Suprapubic skin (tissue), 4 donors: ENCODE measurements at regions not wholly inside any gene's neighbourhood (a gene's known extent, or its start where the extent isn't known, plus 50 kb on each side); places are given as distances from the start of the nearest gene placed in this dataset.

ENCODE experiments used
- DNase-seq, 2 donors: peaks; one replicate each; pipeline ENCODE4 v3.0.0-alpha.2; 2019; ENCODE audit warnings: low spot score in 2 of 2
- H3K27ac ChIP-seq: fragments of 200-600 bp; sonication (generic); one replicate; pipeline ENCODE4 v1.5.1; 2019
- H3K27me3 ChIP-seq: fragments of 200-600 bp; sonication (generic); one replicate; pipeline ENCODE4 v1.5.1; 2019
- H3K36me3 ChIP-seq: fragments of 200-600 bp; sonication (generic); one replicate; pipeline ENCODE4 v1.5.1; 2019
- H3K4me1 ChIP-seq: fragments of 200-600 bp; sonication (generic); one replicate; pipeline ENCODE4 v1.5.1; 2019
- H3K4me3 ChIP-seq: fragments of 200-600 bp; sonication (generic); one replicate; pipeline ENCODE4 v1.5.1; 2019; ENCODE audit warnings: mild to moderate bottlenecking
- H3K9me3 ChIP-seq: fragments of 200-600 bp; sonication (generic); one replicate; pipeline ENCODE4 v1.5.1; 2019
- CTCF ChIP-seq, 2 donors: fragments of 200-600 bp in 1 of 2; fragments of 450-650 bp in 1 of 2; sonication (generic) in 1 of 2; IDR thresholded peaks; one replicate each; pipeline ENCODE4 v1.5.1; 2016 to 2019; ENCODE audit warnings: antibody characterized with exemption in 2 of 2, mild to moderate bottlenecking in 1 of 2, moderate library complexity in 1 of 2
- EP300 ChIP-seq: sonication (generic); formaldehyde crosslinking; IDR thresholded peaks from one replicate; pipeline ENCODE4 v1.6.1; 2017; ENCODE audit warnings: antibody characterized with exemption
- POLR2A ChIP-seq, 2 donors: fragments of 450-650 bp; IDR thresholded peaks; one replicate each; pipeline ENCODE4 v1.6.1; 2017; ENCODE audit warnings: antibody characterized with exemption in 2 of 2, mild to moderate bottlenecking in 2 of 2, moderate library complexity in 2 of 2
- POLR2AphosphoS5 ChIP-seq, 3 donors: sonication (generic); formaldehyde crosslinking; IDR thresholded peaks; one replicate each; pipeline ENCODE4 v1.6.1; 2017; ENCODE audit warnings: antibody characterized with exemption in 3 of 3
- WGBS: methylation state at CpG from one replicate; pipeline ENCODE4 v1.1.5; 2018; 5-methylcytosine and 5-hydroxymethylcytosine counted together

GRCh38 chr7:109073543-109073942 is 503.9 kb downstream of the DNAJB9 start:
- no peaks in the 10 kb centered on the region for H3K36me3 ChIP-seq
- H3K27me3 ChIP-seq, result no peaks in the 10 kb centered on the region
- H3K9me3 ChIP-seq, result no peaks in the 10 kb centered on the region
- no peaks in the 10 kb centered on the region for H3K4me1 ChIP-seq
- no peak overlapping the region for H3K4me3 ChIP-seq
- H3K27ac ChIP-seq, result no peak overlapping the region
- no peak for DNase-seq
- WGBS, result 91% methylated on average over 3 of the region's 3 CpGs
- no peak for TF ChIP-seq POLR2AphosphoS5 (IDR thresholded peaks at IDR 0.05)
- no peak for TF ChIP-seq POLR2A (IDR thresholded peaks at IDR 0.05)
- no peak for TF ChIP-seq EP300
- TF ChIP-seq CTCF (IDR thresholded peaks at IDR 0.05), result no peak

DNA sequence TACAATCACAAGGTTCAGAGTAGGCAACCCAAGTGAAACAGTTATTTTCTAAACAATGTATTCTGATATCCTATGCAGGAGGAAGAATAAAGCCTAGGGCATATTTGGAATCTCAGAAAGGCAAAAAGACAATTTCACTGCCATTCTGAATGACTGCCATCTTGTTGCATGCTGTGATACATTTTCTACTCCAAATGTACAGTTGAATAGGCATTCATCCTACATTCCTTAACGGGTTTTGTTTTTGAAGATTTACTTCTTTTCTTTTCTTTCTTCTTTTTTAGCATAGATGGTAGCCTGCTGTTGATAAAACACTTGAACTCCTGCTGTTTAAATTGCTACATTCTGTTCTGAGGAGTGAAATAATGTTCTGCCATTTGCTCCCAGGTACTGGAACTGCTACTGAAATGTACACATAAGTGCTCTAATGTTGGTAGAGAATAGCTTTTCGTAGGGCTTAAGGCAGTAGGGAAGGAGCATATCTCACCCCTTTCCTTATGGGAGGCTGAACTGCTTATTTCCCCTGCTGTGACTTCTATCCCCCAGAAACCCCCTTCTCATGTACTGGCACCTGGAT is 506.8 kb downstream of the DNAJB9 start:
- no peak for TF ChIP-seq EP300
- no peak for TF ChIP-seq POLR2AphosphoS5 (IDR thresholded peaks at IDR 0.05)
- TF ChIP-seq CTCF (IDR thresholded peaks at IDR 0.05), result no peak
- no peak for TF ChIP-seq POLR2A (IDR thresholded peaks at IDR 0.05)
- no peaks in the 10 kb centered on the region for H3K36me3 ChIP-seq
- no peak overlapping the region for H3K27ac ChIP-seq
- H3K4me1 ChIP-seq, result no peaks in the 10 kb centered on the region
- no peak overlapping the region for H3K4me3 ChIP-seq
- 60% methylated on average over 2 of the region's 2 CpGs for WGBS
- DNase-seq, result no peak
- H3K9me3 ChIP-seq, result no peaks in the 10 kb centered on the region
- H3K27me3 ChIP-seq, result no peaks in the 10 kb centered on the region

DNA sequence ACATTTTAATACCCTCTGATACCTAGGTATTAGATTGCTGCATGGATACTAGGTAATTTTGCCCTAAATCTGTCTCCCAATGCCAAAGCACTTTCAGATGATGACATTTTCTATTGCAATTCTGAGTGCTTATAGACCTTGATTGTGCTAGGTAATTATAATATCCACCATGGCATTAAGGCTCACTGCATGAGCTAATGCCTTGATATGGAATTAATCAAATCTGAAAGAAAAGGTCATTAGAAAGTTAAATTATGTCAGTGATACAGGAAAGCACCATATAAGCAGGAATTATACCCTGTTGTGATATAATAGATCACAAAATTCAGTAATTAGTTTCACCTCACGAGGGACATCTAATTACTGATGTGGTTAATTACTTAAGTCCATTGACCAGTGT is 521.4 kb downstream of the DNAJB9 start:
- TF ChIP-seq POLR2A (IDR thresholded peaks at IDR 0.05) (no peak), EP300 (no peak)
- WGBS, result 83% methylated on average over 1 of the region's 1 CpG
- no peak for DNase-seq

GRCh38 chr7:109092268-109092667 is 522.6 kb downstream of the DNAJB9 start:
- no peaks in the 10 kb centered on the region for H3K4me1 ChIP-seq
- no peak overlapping the region for H3K27ac ChIP-seq
- no peaks in the 10 kb centered on the region for H3K9me3 ChIP-seq
- no peak overlapping the region for H3K4me3 ChIP-seq
- H3K36me3 ChIP-seq, result no peaks in the 10 kb centered on the region
- no peak for DNase-seq
- WGBS, result 81% methylated on average over 1 of the region's 1 CpG
- no peaks in the 10 kb centered on the region for H3K27me3 ChIP-seq
- TF ChIP-seq POLR2AphosphoS5 (IDR thresholded peaks at IDR 0.05) (no peak), EP300 (no peak), POLR2A (IDR thresholded peaks at IDR 0.05) (no peak), CTCF (IDR thresholded peaks at IDR 0.05) (no peak)

More for the DNA sequence above, 521.4 kb downstream of the DNAJB9 start:
- H3K4me3 ChIP-seq, result no peak overlapping the region
- H3K27ac ChIP-seq, result no peak overlapping the region
- H3K36me3 ChIP-seq, result no peaks in the 10 kb centered on the region
- no peaks in the 10 kb centered on the region for H3K9me3 ChIP-seq
- H3K4me1 ChIP-seq, result no peaks in the 10 kb centered on the region
- H3K27me3 ChIP-seq, result no peaks in the 10 kb centered on the region

- Histone ChIP-seq H3K4me1 (no peaks in the 10 kb centered on the region), H3K27me3 (no peaks in the 10 kb centered on the region), H3K4me3 (no peak overlapping the region), H3K9me3 (no peaks in the 10 kb centered on the region), H3K27ac (no peak overlapping the region), H3K36me3 (no peaks in the 10 kb centered on the region)
- no peak for TF ChIP-seq POLR2A (IDR thresholded peaks at IDR 0.05)
- no peak for TF ChIP-seq EP300
- no peak for TF ChIP-seq CTCF (IDR thresholded peaks at IDR 0.05)
- no peak for TF ChIP-seq POLR2AphosphoS5 (IDR thresholded peaks at IDR 0.05)
- DNase-seq, result no peak
- 74% methylated on average over 1 of the region's 1 CpG for WGBS
These were observed 531.7 kb downstream of the DNAJB9 start for GRCh38 chr7:109101332-109101731.

GRCh38 chr7:109109558-109109957 is 539.9 kb downstream of the DNAJB9 start:
- no peak for DNase-seq
- WGBS, result 95% methylated on average over 1 of the region's 1 CpG

More at GRCh38 chr7:109109558-109109957, 539.9 kb downstream of the DNAJB9 start:
- no peak overlapping the region for H3K27ac ChIP-seq
- H3K36me3 ChIP-seq, result no peaks in the 10 kb centered on the region
- no peak overlapping the region for H3K4me3 ChIP-seq
- TF ChIP-seq POLR2A (IDR thresholded peaks at IDR 0.05) (no peak), CTCF (IDR thresholded peaks at IDR 0.05) (no peak), EP300 (no peak), POLR2AphosphoS5 (IDR thresholded peaks at IDR 0.05) (no peak)
- H3K9me3 ChIP-seq, result no peaks in the 10 kb centered on the region
- H3K27me3 ChIP-seq, result no peaks in the 10 kb centered on the region
- H3K4me1 ChIP-seq, result no peaks in the 10 kb centered on the region
